Bronchial epithelial cell (primary cell): ENCODE measurements at regions not wholly inside any gene's neighbourhood (a gene's known extent, or its start where the extent isn't known, plus 50 kb on each side); places are given as distances from the start of the nearest gene placed in this dataset.
"Not testable (repeated sequence)": the region's sequence is repeated elsewhere in the genome, so short reads cannot be mapped to it uniquely, and the experiment has no call there.

Experiments
- DNase-seq: peaks from one replicate; pipeline ENCODE4 v3.0.0-alpha.2; 2010; ENCODE audit warnings: low read depth
- FAIRE-seq: peaks from 2 replicates; lab custom pipeline; 2011; peaks lifted over from hg19 to GRCh38; lab: Jason Lieb, UNC
- H3K27me3 ChIP-seq: 2 replicates; pipeline ENCODE4 v1.5.1; 2011; ENCODE audit warnings: low read length; ENCODE audit not compliant: control insufficient read depth, insufficient read depth
- H3K36me3 ChIP-seq: 2 replicates; pipeline ENCODE4 v1.5.1; 2011; ENCODE audit warnings: low read length; ENCODE audit not compliant: control insufficient read depth, insufficient read depth
- H3K4me3 ChIP-seq: 2 replicates; pipeline ENCODE4 v1.5.1; 2011; ENCODE audit warnings: mild to moderate bottlenecking, low read depth, low read length, control low read depth
- TF ChIP-seq, protein P1 (sequence below): IDR thresholded peaks from 2 replicates; pipeline ENCODE4 v1.5.1; 2011; ENCODE audit warnings: mild to moderate bottlenecking, moderate library complexity, low read length, control low read depth, inconsistent platforms; ENCODE audit not compliant: insufficient read depth, severe bottlenecking

DNA sequence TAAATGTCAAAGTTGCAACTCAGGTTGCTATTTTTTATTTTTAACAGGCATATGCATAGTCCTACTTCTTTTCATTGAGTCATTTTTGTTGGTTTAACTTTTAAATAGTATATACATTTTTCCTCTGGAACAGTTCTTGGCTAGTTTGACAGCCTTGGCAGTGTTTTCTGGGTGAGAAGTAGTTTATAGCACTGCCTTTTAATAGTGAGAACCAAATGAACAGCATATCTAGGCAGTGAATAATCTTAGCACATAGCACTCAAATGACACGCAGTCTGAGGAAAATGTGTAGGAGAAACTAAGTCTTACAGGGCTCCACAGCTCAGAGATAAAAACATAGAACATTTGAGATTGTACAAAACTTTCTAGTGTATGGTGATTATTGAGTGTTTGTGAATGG is 265.5 kb upstream of the POT1 start:
- DNase-seq = peak; percentile 48
- TF ChIP-seq, protein P1, sequence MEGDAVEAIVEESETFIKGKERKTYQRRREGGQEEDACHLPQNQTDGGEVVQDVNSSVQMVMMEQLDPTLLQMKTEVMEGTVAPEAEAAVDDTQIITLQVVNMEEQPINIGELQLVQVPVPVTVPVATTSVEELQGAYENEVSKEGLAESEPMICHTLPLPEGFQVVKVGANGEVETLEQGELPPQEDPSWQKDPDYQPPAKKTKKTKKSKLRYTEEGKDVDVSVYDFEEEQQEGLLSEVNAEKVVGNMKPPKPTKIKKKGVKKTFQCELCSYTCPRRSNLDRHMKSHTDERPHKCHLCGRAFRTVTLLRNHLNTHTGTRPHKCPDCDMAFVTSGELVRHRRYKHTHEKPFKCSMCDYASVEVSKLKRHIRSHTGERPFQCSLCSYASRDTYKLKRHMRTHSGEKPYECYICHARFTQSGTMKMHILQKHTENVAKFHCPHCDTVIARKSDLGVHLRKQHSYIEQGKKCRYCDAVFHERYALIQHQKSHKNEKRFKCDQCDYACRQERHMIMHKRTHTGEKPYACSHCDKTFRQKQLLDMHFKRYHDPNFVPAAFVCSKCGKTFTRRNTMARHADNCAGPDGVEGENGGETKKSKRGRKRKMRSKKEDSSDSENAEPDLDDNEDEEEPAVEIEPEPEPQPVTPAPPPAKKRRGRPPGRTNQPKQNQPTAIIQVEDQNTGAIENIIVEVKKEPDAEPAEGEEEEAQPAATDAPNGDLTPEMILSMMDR = no peak
- no peak for FAIRE-seq
- no peaks in the 10 kb centered on the region for H3K36me3 ChIP-seq
- H3K27me3 ChIP-seq = no peaks in the 10 kb centered on the region
- no peak overlapping the region for H3K4me3 ChIP-seq

DNA sequence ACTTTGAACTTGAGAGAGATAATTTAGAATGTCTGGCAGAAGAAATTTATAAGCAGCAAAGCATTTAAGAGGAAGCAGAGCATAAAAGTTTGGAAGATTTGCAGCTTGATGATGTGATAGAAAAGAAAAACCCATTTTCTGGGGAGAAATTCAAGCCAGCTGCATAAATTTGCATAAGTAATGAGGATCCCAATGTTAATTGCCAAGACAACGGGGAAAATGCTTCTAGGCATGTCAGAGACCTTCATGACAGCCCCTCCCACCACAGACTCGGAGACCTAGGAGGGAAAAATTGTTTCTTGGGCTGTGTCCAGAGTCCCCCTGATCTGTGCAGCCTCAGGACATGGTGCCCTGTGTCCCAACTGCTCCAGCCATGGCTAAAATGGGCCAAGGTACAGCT is 263.6 kb upstream of the POT1 start:
- DNase-seq (no peak), FAIRE-seq (peak; percentile 28)
- Histone ChIP-seq H3K27me3 (no peaks in the 10 kb centered on the region), H3K4me3 (no peak overlapping the region), H3K36me3 (no peaks in the 10 kb centered on the region)
- TF ChIP-seq, protein P1 = no peak

DNA sequence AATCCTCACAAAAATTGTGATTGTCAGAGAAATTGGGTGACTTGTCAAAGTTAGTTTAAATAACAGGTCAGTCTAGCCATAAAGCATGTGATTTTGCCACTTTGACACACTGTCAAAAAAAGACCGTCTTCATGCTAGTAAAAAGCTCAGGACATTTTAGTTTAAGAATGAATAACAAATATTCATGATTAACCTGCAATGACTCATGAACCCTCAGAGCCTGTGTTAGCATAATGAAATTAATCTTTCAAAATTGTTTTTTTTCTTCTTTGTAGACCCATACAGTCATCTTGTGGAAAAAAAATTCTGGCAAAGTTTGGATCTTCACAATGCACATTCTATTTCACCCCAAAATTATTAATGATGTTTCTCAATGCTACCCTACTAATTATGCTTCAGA is 255.2 kb upstream of the POT1 start:
- Histone ChIP-seq H3K27me3 (no peaks in the 10 kb centered on the region), H3K4me3 (no peak overlapping the region), H3K36me3 (no peaks in the 10 kb centered on the region)
- DNase-seq = peak; percentile 58
- TF ChIP-seq, protein P1 = no peak
- no peak for FAIRE-seq

DNA sequence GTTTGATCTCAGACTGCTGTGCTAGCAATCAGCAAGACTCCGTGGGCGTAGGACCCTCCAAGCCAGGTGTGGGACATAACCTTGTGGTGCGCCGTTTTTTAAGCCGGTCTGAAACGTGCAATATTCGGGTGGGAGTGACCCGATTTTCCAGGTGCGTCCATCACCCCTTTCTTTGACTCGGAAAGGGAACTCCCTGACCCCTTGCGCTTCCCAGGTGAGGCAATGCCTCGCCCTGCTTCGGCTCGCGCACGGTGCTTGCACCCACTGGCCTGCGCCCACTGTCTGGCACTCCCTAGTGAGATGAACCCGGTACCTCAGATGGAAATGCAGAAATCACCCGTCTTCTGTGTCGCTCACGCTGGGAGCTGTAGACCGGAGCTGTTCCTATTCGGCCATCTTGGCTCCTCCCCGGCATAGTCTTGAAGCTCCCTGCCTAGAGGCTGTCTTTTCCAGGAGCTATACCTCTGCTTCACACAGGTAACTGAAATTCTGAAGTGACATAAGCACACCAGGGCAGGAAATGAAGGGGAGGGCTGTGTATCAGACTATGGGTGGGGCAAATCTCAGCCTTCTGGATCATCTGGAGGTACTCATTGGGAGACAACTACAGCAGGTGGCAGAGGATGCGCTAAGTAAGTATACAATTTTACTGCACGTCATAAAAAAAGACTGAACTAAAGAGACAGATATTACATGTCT is 252.1 kb upstream of the POT1 start:
- not testable (repeated sequence) for H3K36me3 ChIP-seq, H3K27me3 ChIP-seq, FAIRE-seq, DNase-seq, H3K4me3 ChIP-seq

DNA sequence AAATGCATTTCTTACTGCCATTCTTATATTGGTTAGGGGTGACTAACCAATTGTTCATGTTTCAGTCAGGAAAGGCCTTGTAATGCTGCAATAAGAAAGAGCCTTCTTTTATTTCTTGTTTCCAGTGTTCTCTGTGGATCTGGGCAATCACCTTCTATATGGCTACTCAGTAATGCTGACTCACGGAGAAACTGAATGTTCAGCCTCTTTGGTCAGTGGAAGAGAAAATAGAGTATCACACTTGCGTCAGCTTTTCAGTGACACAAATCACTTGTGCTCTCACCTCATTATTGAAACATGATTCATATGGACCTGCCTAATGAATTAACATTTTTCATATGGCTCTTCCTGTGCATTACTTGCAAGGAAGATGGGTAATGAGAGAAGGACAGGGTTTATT is 243.9 kb upstream of the POT1 start:
- Histone ChIP-seq H3K36me3 (no peaks in the 10 kb centered on the region), H3K27me3 (no peaks in the 10 kb centered on the region), H3K4me3 (no peak overlapping the region)
- no peak for FAIRE-seq
- peak; percentile 80 for DNase-seq
- TF ChIP-seq, protein P1 = no peak

DNA sequence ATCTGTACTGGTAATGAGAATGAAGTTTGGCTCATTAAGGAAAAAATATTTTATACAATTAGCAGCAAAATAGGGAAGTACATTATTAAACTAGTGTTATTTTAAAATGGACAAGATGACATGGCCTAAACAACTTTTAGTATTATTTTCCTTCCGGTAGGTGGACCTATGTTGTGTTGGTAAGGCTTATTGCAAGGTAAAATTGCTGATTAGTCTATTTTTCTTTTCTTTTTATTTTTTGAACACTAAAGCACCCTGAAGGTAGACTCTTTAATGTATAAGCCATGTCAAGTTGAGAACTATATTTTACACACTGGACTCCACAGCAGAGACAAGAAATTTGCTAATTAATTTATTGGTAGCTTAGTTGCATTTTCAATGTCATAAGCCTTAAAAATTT is 239.5 kb upstream of the POT1 start:
- Histone ChIP-seq H3K27me3 (no peaks in the 10 kb centered on the region), H3K36me3 (no peaks in the 10 kb centered on the region), H3K4me3 (no peak overlapping the region)
- DNase-seq = no peak
- TF ChIP-seq, protein P1 = no peak
- FAIRE-seq = no peak
